SKM-1 (cell line): ENCODE measurements at regions not wholly inside any gene's neighbourhood (a gene's known extent, or its start where the extent isn't known, plus 50 kb on each side); places are given as distances from the start of the nearest gene placed in this dataset.

ENCODE experiments used
- DNase-seq: peaks from one replicate; lab custom pipeline; 2025; ENCODE audit not compliant: unreplicated experiment; lab: John Stamatoyannopoulos, UW

DNA sequence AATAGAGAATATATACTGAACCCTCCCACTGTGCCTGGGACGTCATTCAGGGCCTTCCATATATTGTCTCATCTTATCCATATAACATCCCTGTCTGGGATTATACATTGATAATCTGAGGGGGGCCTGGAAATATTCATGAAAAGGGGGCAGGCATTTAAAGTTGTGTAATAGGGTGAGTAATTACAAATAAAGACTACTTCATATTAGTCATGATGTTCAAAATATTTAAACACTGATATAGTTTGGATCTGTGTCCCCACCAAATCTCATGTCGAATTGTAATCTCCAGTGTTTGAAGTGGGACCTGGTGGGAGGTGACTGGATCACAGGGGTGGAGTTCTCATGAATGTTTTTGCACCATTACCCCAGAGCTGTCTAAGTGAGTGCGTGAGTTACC lies 97.8 kb downstream of the AQP9 start:
- no peak for DNase-seq

DNA sequence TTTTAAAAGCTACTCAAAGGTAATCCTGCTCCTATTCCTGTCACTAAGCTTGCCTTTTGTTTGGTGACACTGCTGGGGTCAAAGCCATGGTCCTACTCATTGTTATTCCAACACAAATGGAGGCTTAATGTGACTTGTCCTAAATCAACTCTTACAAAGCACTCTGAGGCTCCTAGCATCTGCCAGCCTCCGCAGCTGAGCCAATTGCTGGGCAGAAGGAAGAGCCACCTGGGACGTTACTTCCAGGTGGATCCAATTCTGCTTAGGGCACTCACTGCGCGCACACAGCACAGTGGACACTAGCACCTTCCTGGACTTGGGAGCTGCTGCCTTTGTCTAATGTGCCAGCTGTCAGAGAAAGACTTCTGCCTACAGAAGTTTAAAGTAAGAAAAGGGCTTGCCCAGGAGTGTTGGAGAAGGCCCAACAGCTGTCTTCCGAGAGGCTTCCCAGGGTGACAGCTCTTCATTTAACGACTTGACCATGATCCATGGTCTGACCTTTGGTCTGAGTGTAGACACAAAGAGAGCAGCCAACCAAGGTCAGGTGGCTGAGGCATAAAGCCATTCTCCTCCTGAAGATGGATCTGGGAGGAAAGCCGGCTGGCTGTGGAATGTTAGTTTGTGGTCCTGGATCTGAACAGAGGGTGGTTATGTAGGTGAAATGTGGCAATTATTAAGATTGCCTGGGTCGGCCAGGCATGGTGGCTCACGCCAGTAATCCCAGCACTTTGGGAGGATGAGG lies 102.2 kb downstream of the AQP9 start:
- DNase-seq: no peak

DNA sequence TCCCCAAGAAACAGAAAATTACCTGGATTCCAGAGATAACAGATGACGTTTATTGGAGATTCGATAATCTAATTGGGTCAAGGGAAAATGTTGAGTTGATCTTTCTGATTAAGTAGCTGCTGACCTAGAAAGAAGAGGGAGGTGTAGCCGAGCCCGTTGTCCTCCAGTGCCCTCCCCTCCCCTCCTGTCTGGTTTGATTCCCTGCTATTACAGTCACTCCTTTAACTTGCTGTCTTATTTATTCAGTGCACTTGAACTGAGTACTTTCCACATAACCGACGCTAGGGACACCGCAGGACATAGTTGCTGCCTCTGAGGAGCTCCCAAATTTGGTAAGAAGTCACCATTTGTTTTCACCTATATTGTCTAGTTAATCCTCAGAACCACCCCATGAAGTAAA lies 103.7 kb downstream of the AQP9 start:
- no peak for DNase-seq

DNA sequence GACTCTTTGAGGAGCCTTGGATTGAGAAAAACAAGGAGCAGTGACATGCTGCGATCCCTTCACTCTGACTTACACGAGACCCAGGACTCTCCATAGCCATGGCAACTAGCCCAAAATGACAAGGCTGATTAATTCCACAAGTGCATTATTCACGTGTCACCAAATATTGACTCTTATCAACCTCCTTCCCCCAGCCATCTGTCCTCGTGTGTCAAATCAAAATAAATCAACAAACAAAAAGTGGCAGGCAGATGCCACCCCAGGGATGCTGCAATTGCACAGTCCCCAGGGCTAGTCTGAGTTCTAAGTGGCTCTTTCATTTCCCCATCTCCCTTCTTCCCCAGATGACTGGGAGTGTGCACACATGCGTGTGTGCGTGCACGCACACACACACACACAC lies 104.9 kb downstream of the AQP9 start:
- no peak for DNase-seq

DNA sequence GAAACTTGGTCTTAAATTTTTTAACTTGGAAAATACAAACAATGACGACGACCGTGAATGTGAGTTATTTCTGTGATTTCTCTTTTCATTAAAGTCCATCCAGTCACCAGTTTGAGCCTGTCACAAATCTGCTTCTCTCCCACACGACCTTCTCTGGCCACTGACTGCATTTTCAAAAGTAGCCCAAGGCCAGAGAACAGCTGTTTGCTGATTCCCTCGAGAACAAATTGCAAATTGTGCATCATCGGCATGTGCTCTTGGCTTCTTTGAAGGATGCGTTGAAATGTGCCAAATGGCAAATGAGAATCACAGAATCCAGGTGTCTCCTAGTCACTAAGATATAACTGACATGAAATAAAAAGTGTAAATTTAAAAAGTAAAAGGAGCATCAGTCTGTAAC lies 106.4 kb downstream of the AQP9 start:
- no peak for DNase-seq

DNA sequence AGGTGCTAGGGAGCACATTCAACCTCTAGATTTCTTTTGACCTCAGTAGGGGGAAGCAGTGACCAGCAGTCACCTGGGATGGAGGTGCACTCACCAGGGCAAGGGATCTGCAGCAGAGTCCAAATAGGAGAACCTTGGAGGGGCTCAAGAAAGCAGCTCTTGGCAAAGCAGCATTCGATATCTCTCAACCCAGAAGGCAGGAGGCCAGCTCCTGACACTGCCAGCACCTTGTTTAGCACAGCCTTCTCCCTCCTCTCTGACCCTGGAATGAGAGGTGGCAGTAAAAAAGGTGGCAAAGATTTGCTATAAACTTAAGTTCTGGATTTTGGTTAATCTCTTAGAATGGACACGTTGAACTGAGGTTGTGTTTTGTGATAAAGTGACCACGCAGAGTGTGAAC lies 107.9 kb downstream of the AQP9 start:
- DNase-seq: no peak

DNA sequence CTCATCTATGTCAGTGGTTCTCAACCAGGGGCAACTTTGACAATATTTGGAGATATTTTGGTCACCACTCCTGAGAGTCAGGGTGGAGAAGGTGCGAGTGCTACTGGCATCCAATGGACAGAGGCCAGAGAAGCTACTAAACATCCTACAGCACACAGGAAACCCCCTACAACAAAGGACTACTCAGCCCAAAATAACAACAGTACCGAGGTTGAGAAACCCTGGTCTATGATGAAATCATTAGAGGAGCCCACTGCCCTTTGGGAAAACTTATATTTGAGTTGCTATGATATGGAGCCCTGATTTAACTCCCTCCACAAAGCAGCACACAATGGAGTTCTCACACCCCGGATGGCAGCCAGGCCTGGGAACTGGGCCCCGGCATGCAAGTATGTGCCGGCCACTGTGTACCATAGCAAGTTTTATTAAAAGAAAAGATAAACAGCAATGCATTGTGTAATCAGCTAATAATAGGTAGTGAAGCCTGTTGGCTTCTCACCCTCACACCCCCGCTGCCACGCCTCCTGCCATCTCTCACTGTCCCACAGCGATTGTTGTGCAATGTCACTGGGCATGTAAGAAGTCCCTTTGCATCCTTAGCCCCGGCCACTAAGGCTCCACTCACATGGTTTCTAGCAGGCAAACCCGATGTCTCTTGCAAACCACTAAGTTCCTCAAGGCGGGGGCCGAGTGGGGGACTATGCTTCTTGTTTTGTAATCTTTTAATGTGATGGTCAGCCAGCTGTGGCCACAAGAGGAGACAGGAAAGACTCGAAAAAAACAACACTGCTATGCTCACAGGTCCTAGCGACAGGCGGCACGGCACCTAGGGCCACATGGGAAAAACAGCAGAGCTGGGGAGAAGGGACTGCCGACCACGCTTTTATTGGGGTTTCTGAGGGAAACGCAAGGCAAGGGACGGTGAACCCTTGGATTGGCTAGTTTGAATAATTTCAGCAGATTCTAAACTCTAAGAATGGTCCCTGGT lies 110.0 kb downstream of the AQP9 start:
- peak; percentile 93 for DNase-seq

DNA sequence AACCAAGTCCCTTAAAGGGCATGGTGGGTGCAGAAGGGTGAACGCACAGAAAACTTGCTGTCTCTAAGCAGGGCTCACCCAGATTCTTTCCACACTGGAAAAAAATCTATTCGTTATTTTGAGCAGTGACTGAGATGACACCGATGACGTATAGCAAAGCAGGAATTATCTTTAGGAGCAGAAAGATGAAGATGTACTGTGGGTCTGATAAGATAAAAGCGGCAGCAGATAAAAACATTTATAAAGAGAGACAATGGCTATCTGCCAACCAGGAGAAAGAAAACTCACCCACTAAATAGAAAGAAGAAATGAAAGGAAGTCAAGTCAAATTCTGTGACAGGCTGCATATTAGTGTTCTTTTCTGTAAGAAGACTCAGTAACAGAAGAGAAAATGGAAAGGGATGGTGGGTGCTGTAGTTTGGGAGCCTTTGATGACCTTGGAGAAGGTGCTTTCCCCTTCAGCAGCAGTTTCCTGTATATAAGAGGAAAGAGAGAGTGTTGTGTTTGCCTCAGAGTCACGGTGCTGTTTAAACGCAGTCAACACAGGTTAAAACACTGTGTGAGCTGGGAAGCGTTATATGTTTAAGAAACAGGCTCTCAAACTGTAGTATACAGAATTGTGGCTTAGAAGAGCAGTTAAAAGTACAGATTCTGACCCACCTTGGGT lies 111.6 kb downstream of the AQP9 start:
- DNase-seq: no peak

DNA sequence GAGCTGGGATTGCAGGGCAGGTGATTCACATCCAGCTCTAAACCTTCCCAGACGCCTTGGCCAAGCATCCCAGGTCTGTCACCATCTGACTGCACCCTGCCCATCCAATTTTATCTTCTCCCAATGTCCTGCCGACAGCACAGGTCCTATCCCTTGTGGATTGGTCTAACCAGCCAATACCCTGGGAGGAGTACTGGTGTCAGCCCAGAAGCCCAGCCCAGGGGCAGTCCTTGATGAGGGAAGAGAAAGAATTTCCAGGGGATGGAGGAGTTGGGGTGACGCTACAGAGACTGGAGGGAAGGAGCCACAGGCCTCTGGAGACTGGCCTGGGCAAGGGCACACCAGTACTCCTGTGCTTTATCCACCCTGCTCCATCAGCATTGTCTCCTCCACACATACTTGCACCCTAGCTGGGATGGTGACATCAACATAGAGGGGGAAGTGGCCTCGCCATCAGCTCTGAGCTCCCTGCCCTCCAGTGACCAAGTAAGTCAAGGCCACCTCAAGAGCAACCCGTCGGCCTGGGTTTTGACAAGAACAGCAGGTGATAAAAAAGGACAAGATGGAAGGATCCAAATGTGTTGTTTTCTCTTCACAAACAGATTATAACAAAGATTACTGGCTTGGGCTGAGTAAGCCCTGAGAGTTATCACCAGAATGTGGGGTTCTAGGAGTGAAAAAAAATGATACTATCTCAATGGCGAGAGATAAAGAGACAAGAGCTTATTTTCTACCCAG lies 114.6 kb downstream of the AQP9 start:
- DNase-seq: no peak

DNA sequence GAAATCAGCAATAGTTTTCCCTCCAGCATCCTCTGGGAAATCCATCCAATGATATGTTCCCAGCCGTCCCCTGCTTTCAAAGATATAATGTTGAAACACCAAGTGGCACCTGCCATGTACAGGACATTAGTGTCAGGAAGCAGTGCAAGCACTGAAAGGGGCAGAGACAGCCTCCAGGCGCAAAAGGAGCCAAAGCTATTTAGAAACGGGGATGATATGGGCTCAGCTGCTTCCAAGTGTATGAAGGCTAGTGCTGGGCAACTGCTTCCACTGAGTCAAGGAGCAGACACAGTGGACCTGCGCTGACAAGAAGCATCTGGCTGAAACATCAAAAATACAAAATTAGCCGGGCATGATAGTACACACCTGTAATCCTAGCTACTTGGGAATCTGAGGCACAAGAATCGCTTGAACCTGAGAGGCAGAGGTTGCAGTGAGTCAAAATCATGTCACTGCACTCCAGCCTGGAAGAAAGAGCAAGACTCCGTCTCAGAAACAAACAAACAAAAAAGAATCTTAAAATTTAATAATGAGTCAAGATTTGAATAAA lies 119.7 kb downstream of the AQP9 start:
- no peak for DNase-seq

DNA sequence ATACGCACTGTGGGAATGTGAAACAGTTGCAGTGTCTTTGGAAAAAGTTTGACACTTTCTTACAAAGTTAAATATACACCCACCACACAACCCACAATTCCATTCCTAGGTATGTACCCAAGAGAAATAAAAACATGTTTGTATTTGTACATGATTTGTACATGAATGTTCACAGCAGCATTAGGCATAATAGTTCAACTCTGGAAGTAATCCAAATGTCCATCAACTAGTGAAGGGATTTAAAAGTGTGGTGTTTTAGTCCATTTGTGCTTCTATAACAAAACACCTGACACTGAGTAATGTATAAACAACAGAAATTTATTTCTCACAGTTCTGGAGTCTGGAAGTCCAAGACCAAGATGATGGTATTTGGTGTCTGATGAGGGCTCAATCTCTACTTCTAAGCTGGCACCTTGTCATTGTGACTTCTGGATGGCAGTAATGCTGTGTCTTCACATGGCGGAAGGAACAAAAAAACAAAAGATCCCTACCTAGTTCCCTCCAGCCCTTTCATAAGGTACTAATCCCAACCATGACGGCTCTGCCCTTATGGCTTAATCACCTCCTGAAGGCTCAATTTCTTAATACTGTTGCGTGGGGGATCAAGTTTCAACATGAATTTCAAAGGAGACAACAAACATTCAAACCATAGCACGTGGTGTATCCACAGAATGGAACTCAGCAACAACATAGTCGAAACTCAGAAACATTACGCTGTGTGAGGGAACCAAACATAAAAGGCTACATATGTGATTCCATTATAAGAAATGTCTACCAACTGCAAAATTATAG lies 120.5 kb downstream of the AQP9 start:
- no peak for DNase-seq

DNA sequence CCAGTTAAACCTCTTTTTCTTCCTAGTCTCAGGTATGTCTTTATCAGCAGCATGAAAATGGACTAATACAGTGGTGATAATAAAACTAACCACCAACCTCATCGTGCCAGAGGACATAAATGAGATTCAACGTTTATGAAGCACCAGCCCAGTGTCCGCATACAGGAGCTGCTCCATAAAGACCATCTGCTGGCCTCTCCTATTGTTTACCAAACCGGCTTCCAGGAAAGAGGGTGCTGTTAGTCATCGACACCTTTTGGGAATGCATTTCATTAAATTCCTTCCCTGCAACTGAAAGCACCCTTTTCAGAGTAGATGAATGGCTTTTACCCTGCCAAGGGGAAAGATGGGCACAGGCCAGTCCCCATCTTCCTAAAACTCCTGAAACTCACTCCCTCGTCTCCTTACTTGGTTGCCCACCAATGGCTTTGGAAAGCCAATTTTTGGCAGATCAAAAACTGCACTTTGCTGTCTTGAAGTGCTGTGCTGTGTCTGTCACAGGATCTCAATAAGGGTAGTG lies 122.1 kb downstream of the AQP9 start:
- DNase-seq: no peak

DNA sequence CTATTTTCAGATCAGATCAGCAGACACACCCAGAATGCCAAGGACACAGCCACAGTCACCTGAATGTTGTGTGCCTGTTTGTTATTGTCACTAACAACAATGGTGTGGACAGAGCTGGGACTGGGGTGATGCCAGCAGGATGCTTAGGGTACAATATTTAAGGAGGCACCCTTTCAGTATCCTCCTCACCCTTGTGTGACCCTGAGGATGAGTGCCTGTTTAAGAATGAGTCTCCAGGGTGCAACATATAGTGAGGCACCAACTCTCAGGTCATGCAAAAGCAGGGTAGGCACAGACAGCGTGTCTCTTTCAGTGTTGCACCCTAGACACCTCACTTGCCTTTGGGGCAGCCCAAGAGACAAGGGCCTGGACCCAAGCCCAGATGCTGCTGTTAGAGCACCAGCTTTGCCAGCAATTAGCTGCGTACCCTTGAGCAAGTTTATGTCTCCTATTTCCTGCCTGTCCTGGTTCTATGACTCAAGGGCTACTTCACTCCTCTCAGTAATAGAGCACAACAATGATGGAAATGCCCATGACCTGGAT lies 122.6 kb downstream of the AQP9 start:
- no peak for DNase-seq

DNA sequence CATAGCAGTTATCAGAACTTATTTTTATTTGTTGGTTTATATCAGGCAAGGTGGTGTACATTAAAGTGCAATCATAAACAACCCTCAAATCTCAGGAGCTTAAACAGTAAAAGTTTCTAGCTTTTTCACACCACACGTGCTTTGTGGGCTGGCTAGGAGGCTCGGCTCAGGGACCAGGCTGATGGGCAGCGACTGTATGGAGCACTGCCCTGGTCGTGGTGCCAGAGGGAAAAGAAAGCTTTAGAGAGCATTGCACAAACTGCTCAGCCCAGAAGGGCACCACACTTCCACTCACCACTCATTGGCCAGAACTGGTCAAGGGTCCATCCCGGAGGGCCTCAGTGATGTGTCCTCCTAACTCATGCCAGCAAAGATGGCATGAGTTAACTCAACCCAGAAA lies 123.2 kb downstream of the AQP9 start:
- no peak for DNase-seq

DNA sequence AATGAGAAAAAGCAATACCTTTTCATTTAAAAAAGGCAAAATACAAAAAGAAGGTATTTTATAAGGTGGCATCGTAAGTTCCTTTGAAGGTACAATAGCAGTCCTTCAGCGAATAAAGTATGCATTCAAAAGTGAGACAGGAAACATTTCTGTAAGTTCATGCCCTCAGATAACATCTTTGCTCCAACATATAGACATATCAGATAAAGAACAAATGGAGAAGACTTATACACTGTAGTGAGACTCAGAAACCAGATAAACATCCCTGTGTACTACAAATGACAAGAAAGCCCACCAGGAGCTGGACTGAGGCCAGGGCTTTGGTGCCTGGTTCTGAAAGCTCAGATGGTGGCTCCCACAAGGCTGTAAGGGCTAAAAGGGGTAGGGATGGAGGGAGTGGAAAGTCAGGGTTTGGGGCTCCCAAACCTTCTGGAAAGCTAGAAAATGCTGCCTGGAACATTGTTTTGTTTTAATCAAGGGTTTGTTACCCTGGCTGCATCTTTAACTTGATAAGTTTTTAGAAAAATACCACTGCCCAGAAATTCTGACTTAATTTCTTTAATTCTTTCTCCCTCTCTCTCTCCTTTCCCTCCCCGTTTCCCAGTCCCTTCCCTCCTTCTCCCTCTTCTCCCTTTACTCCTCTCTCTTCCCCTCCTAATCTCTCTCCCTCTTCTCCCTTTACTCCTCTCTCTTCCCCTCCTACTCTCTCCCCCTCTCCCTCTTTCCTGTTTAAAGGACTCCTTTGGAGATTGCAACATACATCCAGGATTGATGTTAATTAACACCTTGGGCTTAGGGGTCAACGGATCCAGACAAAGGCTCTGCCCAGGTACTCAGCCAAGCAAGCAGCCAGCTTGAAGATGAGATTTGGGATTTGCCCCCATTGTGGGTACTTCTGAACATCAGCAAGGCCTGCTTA lies 126.1 kb downstream of the AQP9 start:
- DNase-seq: no peak

DNA sequence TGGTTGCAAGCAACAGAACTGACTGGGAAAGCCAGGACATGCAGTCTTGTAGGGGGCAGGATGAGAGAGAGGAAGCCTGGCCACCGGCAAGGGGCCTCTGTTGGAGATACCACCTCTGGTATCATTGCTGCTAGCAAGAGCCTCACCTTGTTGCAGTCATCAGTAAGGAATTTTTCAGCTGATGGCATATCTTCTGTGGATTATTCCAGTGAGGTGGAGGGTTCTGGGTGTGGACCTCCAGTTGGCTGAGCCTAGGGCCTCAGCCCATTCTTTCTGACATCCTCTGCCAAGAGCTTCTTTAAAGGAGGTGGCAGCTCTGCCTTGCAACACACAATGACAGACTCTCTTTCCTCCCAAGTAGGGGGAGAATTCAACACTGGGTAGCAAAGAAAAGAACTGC lies 128.9 kb downstream of the AQP9 start:
- no peak for DNase-seq

DNA sequence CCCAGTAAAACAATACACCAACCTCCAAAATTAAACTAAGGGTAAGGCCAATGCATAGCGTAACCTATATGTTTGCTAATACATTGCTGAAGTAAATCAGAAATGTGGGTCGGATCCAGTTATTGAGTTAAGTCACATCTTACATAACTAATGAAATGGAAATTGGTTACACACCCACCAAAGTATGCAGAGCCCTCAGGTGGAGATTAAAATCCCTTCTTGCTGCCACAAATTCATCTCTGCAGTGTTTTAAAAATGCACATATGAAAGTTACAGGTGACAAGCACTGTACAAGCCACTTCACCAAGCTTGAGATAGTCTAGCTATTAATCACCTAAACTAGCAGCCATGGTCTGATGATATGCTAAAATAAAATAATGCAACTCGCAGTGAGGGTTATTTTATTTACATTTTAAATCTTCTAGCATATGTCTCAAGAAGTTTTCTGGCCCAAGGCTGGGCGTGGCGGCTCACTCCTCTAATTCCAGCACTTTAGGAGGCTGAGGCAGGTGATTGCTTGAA lies 130.6 kb downstream of the AQP9 start:
- DNase-seq: no peak
